ENCODE measurements at regions not wholly inside any gene's neighbourhood (a gene's known extent, or its start where the extent isn't known, plus 50 kb on each side); places are given as distances from the start of the nearest gene placed in this dataset.
"Not testable (repeated sequence)": the region's sequence is repeated elsewhere in the genome, so short reads cannot be mapped to it uniquely, and the experiment has no call there.

DNA sequence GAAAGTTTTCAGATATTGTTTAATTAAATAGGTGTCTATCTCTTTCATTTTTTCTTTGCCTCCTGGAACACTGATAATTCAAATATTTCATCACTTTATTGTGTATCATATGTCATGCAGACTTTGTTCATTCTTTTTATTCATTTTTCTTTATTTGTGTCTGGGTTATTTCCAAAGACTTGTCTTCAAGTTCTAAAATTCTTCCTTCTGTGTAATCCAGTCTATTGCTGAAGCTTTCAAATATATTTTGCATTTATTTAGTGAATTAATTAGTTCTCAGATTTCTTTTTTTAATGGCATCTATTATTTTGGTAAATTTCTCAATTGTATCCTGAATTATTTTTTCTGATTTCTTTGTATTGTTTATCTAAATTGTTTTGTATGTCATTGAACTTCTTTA is 70.1 kb downstream of the ZNF330 start:
- FAIRE-seq (no peak), DNase-seq (ENCODE audit: insufficient read length, low spot score) (no peak)

DNA sequence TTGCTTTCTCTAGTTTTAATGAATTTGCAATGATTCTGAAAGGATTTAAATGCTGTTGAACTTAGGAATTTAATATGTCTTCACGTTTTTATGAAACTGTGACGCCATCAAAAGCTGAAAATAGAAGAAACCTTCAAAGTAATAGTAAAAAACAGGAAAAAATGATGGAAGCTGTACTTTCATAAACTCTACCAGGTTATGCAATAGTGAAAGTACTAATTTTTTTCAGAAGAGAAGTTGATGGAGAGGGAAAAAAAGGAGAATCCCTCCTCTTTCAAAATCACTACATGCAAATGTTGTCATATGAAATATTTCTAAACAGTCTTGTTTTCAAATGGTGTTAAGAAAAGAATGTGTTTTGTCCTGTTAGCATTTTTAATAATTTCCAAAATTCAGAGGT is 73.6 kb downstream of the ZNF330 start:
- no peak for FAIRE-seq

DNA sequence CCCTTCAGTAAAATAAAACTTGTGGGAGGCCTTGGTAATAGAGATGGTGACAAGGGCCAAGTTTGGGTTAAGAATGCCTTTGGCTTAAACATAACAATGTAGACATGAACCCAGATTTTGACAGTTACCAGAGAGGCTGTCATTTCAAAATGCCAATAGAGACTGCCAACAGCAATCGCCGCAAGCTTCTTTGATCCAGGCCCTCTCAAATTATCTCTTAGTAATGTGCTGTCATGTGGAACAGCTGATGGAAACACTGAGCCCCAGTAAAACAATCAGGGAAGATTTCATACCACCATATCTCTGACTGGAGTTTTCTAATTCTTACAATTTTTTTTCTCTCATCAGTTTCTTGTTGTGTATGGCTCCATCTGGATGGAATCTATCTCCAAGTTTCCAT is 80.5 kb downstream of the ZNF330 start:
- no peak for DNase-seq (ENCODE audit: insufficient read length, low spot score)
- no peak for FAIRE-seq

More for the DNA sequence above, 73.6 kb downstream of the ZNF330 start:
- DNase-seq (ENCODE audit: insufficient read length, low spot score) = no peak

DNA sequence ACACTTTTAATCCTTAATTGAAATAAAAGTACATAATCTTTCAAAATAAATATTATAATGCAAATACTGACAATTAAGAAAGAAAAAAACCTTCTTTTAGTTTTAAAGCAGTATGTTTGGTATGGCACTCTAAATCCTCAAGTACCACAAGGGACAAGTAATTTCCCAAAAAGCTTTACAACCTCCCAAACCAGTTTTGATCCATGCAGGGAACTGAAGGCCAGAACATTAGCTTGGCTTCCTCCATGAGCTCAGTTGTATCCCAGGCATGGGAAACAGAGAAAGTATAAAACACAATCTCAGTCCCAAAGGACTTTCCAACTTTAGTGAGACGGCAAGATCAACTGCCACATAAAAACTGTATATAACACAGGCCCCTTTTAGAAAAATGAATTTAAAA is 82.2 kb downstream of the ZNF330 start:
- DNase-seq (ENCODE audit: insufficient read length, low spot score) (no peak), FAIRE-seq (no peak)

DNA sequence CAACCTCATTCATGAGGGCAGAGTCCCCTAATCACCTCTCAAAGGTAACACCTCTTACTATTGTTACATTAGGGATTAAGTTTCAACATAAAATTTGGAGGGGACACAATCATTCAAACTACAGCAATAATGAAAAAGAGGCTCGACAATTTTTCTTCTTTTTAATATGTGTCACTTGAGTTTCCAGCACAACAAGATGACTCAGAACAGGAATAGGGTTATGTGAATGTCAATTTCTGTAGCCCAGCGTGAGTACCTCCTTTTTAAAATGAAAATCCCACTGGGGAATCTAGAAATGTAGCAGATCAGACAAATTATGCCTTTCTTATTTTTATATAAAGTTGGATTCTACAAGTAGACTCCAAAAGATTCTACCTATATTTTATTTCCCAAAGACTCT is 83.7 kb downstream of the ZNF330 start:
- FAIRE-seq = no peak
- DNase-seq (ENCODE audit: insufficient read length, low spot score) = no peak

DNA sequence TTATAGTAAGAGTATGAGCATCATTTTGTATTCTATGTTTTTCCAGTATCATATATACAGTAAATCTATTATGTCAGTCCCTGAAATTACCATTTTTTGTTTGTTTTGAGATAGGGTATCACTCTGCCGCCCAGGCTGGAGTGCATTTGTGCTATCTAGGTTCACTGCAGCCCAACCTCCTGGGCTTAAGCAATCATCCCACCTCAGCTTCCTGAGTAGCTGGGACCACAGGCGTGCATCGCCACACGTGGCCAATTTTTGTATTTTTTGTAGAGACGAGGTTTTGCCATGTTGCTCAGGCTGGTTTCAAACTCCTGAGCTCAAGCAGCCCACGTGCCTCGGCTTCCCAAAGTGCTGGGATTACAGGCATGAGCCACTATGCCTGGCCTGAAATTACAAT is 85.6 kb downstream of the ZNF330 start:
- FAIRE-seq (no peak), DNase-seq (ENCODE audit: insufficient read length, low spot score) (no peak)

DNA sequence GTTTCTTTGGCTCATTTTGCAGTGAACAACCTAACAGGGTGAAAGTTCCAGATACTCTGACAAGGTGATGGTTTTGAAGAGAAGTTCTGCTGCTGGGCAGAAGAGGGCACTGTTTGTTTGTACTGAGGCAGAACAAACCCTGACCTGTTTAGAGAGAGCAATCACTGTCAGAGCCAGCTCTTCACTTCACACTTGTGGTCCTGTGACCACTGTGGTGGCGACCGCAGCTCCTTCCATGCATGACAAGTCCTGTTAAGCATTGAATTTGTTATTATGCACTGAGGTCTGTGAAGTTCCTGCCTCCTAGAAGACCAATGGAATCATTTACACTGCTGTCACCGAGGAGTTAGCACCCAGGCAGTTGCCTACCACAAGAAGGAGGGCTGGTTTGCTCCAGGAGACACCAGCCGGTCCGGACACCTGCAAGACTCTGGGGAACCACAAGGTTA is 86.6 kb downstream of the ZNF330 start:
- FAIRE-seq (peak; percentile 97), DNase-seq (ENCODE audit: insufficient read length, low spot score) (peak; percentile 62)

DNA sequence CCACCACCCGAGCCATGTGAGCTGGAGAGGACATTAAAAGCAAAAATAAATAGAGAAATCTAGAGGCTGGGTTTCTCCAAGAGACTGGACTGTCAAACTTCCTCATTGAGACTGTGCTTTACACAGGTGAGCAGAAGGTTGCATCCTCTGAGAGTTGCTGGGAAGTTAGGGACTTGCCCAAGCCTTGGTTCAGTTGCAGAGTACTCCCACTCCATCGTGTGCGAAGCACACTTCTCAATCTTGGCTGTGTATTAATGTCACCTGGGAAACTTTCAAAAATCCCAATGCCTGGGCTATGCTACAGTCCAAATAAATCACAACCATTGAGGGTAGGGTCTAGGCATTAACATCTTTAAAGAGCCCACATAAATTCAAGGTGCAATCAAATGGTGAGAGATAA is 89.2 kb downstream of the ZNF330 start:
- FAIRE-seq (no peak), DNase-seq (ENCODE audit: insufficient read length, low spot score) (no peak)

DNA sequence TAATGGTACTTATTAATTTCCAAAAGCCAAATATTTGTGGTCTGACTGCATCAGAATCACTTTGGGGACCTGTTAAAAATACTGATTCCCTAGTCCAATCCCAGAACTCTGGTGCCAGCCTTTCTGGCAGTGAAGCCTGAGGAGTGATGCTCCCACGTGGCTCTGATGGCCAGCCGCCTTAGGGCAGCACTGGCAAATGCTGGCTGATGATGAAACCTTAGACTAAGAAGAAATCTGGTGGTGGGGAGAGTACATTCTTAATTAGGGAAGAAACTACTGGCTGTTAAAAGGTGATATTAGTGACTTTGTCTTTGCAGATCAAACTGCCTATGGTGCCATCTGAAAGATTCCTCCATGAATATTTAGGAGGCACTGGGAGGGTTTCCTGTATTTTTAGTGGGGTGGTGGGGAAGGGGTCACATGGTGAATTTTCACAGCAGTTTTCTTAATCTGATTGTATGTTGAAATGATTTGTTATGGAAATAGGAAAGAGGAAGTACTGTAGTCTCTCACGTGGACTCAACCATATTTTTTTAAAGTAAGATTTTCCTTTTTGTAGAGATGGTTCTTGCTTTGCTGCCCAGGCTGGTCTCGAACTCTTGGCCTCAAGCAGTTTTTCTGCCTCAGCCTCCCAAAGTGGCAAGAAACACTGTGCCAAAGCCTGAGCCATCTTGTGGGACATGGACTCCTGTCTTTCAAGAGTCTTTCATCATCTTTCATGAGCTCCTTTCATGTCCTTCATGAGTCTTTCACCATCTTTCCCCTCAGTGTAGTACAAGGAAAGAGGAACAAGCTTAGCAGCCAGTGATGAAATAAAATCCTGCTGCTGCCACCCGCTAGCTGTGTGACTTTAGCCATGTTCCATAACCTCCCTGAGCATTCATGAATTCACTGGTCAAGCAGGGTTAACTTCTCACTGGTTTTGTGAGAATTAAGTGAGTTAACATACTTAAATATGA is 90.8 kb downstream of the ZNF330 start:
- FAIRE-seq (no peak), DNase-seq (ENCODE audit: insufficient read length, low spot score) (no peak)

DNA sequence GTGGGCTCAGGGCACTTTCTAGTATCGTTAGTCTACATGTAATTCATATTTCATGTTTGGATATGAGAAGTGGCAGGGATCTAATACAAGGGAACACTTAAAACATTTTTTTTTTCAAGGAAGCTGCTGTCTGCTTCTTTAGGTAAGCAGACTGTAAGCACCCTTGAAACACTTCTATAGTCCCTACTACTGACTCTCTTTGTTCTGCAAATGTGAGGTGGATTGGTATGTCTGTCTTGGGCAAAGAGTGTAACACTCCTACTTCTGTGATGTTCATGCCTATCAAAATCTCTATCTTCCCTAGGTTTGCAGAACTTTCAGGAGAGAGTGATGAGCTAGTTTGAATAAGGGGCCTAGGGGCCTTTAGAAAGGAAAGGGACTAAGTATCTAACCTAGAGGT is 93.9 kb downstream of the ZNF330 start:
- DNase-seq (ENCODE audit: insufficient read length, low spot score) = no peak
- no peak for FAIRE-seq

DNA sequence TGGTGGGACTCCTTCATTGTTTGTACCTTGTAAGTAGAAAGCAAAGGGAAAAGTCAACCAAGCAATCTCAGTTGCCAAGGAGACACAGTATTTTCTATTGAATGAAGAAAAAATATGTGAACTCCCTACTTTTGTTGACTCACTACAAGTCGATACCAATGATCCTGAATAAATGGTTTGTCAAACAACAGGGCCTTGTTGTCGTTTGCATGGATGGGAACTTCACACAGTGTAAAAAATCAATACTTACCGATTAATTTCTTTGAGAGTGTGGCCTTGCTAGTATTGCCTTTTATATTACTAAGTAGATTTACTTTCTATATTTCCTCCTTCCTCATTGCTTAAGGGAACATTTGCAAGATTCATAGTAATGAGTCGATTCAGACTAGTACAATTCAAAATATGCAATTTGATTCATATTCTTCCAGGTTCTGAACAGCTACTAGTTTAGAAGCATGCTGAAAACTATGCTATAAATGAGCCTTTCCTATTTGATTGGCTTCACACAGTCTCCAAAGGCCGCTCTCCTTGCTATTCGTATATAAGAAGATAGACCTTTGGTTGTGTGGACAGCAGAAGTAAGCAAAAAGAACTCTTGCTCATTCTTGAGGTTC is 108.0 kb downstream of the ZNF330 start:
- no peak for FAIRE-seq
- no peak for DNase-seq (ENCODE audit: insufficient read length, low spot score)

DNA sequence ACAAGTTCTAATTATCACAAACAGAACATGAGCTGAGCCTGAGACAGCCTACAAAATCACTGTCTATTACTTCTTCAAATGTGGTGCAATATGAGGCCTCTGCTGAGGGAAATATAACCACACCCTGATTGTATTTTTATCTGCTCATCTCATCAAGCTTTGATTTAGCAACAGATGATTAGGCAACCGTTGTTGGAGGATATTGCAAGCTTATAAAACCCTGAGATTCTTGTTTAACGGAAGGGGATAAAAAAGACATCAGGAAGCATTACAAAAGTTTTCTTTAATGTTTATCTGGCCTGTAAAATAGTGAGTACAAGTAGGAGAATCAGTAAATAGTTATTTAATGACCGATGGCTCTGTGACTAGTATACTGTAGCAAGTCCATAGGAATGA is 108.5 kb downstream of the ZNF330 start:
- DNase-seq (ENCODE audit: insufficient read length, low spot score) (no peak), FAIRE-seq (no peak)

DNA sequence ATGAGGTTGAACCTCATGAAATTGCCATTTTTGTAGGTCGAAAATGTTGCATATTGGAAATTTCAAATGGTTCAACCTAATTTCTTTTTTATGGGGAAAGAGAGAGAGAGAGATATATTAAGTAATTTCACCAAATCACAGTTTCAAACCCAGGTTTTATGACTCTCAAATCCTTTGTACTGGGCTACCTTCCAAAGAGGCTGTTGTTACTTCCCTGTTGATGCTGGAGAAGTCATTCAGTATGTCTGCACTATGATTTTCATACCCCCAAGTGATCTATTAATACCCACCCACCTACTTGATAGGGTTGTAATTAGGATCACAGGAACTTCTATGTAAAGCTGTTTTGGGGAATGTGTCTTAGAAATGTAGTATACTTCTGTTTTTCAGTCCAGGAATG is 109.9 kb downstream of the ZNF330 start:
- FAIRE-seq = no peak
- DNase-seq (ENCODE audit: insufficient read length, low spot score) = no peak

DNA sequence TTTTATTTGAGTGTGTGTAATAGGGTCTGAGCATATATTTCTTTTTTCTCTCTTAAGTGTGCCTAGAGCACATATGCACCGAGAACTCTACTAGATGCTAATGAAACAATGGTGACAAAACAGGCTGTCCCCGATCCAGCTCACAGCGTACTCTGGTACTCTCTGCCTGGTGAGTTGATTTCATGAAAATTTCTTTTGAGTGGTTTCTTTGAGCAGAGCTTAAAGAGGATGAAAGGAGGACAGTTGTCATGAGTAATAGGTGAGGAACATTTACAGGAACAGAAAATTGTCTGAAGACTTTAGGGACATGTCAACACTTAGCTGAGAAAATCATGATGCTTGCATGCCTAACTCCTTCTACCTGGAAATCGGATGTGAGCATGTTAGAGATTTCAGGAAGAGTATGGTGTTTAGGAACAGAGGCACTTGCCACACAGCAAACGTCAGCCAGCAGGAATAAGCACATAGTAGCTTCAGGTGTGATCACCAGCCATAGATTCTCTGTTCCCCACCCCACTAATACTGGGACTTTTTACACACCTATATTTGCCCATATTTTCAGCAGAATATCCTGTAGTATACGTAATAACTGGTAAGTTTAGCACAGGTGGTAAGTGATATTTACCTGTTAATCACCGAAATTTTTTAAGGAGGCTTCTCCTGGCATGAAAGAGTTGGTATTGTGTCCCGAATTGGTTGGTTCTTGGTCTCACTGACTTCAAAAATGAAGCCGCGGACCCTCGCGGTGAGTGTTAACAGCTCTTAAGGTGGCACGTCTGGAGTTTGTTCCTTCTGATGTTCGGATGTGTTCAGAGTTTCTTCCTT is 111.1 kb downstream of the ZNF330 start:
- FAIRE-seq (no peak), DNase-seq (ENCODE audit: insufficient read length, low spot score) (no peak)

DNA sequence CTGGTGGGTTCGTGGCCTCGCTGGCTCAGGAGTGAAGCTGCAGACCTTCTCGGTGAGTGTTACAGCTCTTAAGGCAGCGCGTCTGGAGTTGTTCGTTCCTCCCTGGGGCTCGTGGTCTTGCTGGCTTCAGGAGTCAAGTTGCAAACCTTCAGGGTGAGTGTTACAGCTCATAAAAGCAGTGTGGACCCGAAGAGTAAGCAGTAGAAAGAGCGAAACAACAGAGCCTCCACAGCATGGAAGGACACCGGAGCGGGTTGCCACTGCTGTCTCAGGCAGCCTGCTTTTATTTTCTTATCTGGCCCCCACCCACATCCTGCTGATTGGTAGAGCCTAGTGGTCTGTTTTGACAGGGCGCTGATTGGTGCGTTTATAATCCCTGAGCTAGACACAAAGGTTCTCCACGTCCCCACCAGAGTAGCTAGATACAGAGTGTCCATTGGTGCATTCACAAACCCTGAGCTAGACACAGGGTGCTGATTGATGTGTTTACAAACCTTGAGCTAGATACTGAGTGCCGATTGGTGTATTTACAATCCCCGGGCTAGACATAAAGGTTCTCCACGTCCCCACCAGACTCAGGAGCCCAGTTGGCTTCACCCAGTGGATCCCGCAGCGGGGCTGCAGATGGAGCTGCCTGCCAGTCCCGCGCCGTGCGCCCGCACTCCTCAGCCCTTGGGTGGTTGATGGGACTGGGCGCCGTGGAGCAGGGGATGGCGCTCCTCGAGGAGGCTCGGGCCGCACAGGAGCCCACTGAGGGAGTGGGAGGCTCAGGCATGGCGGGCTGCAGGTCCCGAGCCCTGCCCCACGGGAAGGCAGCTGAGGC is 111.9 kb downstream of the ZNF330 start:
- DNase-seq (ENCODE audit: insufficient read length, low spot score); FAIRE-seq: not testable (repeated sequence)

DNA sequence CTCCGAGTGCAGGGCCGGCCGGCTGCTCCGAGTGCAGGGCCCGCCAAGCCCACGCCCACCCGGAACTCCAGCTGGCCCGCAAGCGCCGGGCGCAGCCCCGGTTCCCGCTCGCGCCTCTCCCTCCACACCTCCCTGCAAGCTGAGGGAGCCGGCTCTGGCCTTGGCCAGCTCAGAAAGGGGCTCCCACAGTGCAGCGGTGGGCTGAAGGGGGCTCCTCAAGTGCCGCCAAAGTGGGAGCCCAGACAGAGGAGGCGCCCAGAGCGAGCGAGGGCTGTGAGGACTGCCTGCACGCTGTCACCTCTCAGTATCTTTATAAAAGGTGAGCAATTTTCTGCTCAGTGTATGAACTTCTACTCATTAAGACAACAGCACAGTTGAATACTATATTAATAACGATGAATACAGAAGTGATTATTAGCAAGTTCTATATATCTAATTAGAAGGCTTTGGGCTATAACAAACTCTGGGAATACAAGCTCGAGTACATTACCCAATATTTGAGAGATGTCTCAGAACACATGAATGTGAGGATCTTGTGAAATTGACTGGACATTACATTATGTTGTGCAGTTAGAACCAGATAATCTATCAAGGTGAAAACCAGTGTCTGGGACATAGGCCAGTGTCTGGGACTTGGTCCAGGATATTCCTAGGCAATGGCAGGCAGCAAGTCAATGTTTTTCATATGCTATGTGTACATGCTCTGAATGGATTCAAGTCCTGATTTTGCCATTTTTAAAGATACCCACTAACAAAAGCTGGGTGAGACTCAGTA is 112.9 kb downstream of the ZNF330 start:
- not testable (repeated sequence) for DNase-seq (ENCODE audit: insufficient read length, low spot score); FAIRE-seq

DNA sequence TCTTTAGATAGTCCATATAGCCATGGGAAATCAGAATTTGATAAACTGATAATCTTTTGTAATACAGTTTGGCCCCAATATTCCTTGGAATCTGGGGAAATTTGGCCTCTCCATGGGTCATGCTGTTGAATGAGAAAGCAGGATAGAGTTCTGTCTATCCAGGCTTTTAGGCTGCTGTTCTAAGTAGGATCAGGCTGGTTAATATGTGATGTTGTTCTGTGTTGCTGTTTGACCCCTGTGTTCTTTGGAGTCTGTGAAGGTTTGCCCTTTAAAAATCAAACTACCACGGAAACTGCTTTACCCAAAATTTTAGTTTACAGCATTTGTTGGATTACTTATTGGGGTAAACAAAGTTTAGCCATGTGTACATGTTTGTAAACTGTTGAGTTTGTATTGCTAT is 114.5 kb downstream of the ZNF330 start:
- DNase-seq (ENCODE audit: insufficient read length, low spot score) = no peak

DNA sequence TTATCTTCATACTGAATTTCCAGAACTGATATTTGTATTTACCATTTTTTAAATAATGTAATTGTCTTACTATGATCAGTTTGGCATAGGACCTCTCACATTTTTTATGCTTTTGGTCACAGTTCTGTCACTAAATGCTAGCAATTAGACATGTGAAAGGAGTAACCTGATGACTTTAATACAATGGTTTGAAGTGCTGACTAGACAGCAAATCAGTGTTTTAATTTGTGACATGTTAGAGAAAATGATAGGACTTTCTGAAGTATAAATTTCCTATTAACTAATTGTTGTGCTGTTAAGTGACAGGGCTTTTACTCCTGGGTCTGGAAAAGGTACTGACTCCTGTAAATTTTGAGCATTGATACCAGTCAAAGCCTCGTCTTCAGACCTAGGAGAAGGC is 117.5 kb downstream of the ZNF330 start:
- DNase-seq (ENCODE audit: insufficient read length, low spot score) (no peak), FAIRE-seq (no peak)

More for the DNA sequence above, 114.5 kb downstream of the ZNF330 start:
- FAIRE-seq = no peak

DNA sequence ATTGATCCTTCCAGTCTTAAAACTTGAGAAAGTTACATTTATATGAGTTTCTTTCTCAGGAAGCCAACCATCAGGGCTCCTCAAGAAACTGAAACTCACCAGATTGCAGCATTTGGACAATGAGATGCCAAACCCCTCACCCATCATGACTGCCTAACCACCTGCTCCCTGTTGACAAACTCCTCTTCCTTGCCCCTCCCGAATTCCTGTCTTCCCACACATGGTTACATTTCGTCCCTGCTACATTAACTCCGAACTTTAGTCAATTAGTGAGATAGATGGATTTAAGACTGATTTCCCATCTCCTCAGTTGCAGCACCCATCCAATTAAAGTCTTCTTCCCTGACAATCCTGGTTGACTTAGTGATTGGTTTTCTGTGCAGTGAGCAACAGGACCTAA is 118.7 kb downstream of the ZNF330 start:
- DNase-seq (ENCODE audit: insufficient read length, low spot score) (no peak), FAIRE-seq (no peak)

DNA sequence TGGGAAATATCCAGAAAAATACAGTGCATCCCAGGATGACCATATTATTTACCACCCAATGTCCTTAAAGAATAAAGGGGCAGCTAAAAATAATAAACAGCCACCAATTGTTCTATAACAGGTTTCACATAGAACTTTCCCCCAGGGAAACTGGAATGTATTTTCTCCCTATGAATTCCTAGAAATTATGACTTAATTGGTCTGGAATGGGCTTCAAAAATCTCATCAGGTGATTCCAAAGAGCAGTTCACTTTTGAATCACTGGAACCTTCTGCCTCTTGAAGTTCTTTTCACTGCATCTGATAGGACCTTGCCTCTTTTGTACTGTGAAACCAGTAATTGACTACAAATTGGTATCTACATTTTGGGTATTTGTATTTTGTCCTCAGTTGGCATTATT is 119.3 kb downstream of the ZNF330 start:
- FAIRE-seq = no peak
- no peak for DNase-seq (ENCODE audit: insufficient read length, low spot score)
